ENCODE measurements at regions not wholly inside any gene's neighbourhood (a gene's known extent, or its start where the extent isn't known, plus 50 kb on each side); places are given as distances from the start of the nearest gene placed in this dataset.

DNA sequence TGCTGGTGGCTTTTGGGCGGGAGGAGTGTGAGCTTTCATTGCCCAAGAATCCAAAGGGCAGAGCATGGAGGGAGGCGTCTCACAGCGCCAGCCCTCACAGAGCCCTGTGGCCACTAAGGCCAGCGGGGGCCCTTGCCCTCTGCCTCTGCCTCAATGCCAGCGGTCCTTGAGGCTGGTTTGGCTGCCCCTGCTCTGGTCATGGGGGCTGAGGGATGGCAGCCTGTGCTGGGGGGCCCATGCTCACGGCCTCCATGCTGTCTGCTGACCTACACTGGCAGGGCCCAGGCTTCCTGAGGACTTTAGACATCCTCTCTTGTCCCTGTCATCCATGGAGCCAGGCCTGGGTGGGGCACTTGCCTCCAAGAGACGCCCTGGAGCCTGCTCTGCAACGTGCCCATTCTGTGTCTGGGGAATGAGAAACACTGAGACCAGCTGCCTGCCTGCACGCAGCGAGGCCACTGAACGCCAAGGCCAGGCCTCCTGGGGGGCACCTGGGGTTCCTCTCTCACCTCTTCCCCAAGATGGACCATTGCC, 143.4 kb downstream of the KIF26A start:
- no peak for DNase-seq (ENCODE audit: low spot score)

GRCh38 chr14:104282332-104283196, 144.2 kb downstream of the KIF26A start:
- no peak for DNase-seq (ENCODE audit: low spot score)
- no peak for TF ChIP-seq CTCF (IDR thresholded peaks at IDR 0.05)
- no peak for TF ChIP-seq POLR2AphosphoS5 (IDR thresholded peaks at IDR 0.05)
- no peak for TF ChIP-seq POLR2A (IDR thresholded peaks at IDR 0.05)
- peaks cover 5% of the 10 kb centered on the region for H3K4me1 ChIP-seq (replicated peaks)
- H3K27me3 ChIP-seq (replicated peaks; ENCODE audit: insufficient read depth), result peaks cover 5% of the 10 kb centered on the region
- no peak overlapping the region for H3K27ac ChIP-seq
- no peak overlapping the region for H3K4me3 ChIP-seq
- H3K36me3 ChIP-seq, result no peaks in the 10 kb centered on the region
- intact Hi-C loops (cut with DNase I), result no loop called here
- 45% methylated on average over 26 of the region's 26 CpGs for WGBS
- H3K9me3 ChIP-seq, result no peaks in the 10 kb centered on the region

More for the DNA sequence above, 143.4 kb downstream of the KIF26A start:
- H3K9me3 ChIP-seq, result no peaks in the 10 kb centered on the region
- H3K27me3 ChIP-seq (replicated peaks; ENCODE audit: insufficient read depth), result peaks cover 11% of the 10 kb centered on the region
- H3K27ac ChIP-seq, result no peak overlapping the region
- H3K4me1 ChIP-seq (replicated peaks), result peaks cover 5% of the 10 kb centered on the region
- TF ChIP-seq CTCF (IDR thresholded peaks at IDR 0.05), result no peak
- TF ChIP-seq POLR2A (IDR thresholded peaks at IDR 0.05), result no peak
- no peak for TF ChIP-seq POLR2AphosphoS5 (IDR thresholded peaks at IDR 0.05)
- H3K4me3 ChIP-seq, result no peak overlapping the region
- 92% methylated on average over 11 of the region's 11 CpGs for WGBS
- H3K36me3 ChIP-seq, result no peaks in the 10 kb centered on the region
- intact Hi-C loops (cut with DNase I), result no loop called here

- intact Hi-C loops (cut with DNase I), result no loop called here
- H3K27ac ChIP-seq, result no peak overlapping the region
- TF ChIP-seq POLR2AphosphoS5 (IDR thresholded peaks at IDR 0.05) (no peak), POLR2A (IDR thresholded peaks at IDR 0.05) (no peak), CTCF (IDR thresholded peaks at IDR 0.05) (no peak)
- no peaks in the 10 kb centered on the region for H3K36me3 ChIP-seq
- no peaks in the 10 kb centered on the region for H3K9me3 ChIP-seq
- no peak overlapping the region for H3K4me3 ChIP-seq
- no peak for DNase-seq (ENCODE audit: low spot score)
- 32% methylated on average over 23 of the region's 25 CpGs for WGBS
- peaks cover 5% of the 10 kb centered on the region for H3K4me1 ChIP-seq (replicated peaks)
- H3K27me3 ChIP-seq (replicated peaks; ENCODE audit: insufficient read depth), result peaks cover 4% of the 10 kb centered on the region
These were observed 145.1 kb downstream of the KIF26A start for GRCh38 chr14:104283197-104284106.

DNA sequence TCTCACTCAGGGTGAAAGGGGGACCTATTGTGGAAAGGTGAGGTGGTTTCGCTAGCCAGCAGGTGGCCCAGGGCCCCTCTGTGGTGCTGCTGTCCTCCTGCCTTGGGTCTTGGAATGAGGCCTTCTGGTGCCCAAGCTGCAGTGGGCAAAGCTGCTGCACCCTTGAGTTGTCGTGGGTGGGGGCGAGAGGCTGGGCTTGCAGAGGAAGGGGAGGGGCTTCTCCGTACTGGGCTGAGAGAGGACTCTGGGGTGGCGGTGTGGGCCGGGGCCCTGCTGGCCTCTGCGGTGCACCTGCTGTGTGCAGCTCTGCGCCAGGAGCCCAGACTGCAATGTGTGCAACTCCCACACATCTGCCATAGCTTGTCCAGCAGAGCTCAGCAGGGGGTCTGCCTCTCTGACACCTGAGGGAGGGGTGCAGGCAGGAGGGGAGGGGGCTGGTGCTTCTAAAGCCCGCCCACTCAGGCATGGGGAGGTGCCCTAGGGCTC, 145.8 kb downstream of the KIF26A start:
- H3K27ac ChIP-seq, result no peak overlapping the region
- TF ChIP-seq CTCF (IDR thresholded peaks at IDR 0.05) (no peak), POLR2AphosphoS5 (IDR thresholded peaks at IDR 0.05) (no peak), POLR2A (IDR thresholded peaks at IDR 0.05) (no peak)
- intact Hi-C loops (cut with DNase I), result no loop called here
- H3K4me1 ChIP-seq (replicated peaks), result peaks cover 5% of the 10 kb centered on the region
- H3K36me3 ChIP-seq, result no peaks in the 10 kb centered on the region
- WGBS, result 68% methylated on average over 9 of the region's 9 CpGs
- no peaks in the 10 kb centered on the region for H3K9me3 ChIP-seq
- peaks cover 4% of the 10 kb centered on the region for H3K27me3 ChIP-seq (replicated peaks; ENCODE audit: insufficient read depth)
- H3K4me3 ChIP-seq, result no peak overlapping the region
- no peak for DNase-seq (ENCODE audit: low spot score)
